HG03565 (cell line): ENCODE measurements at regions not wholly inside any gene's neighbourhood (a gene's known extent, or its start where the extent isn't known, plus 50 kb on each side); places are given as distances from the start of the nearest gene placed in this dataset.

Experiments used
- ATAC-seq: cut with Tn5 transposase; IDR thresholded peaks from one replicate; pipeline ENCODE4 v1.9.1; 2021; ENCODE audit warnings: mild to moderate bottlenecking, moderate library complexity; ENCODE audit not compliant: unreplicated experiment

GRCh38 chr3:72380711-72381493, 467.3 kb downstream of the SHQ1 start:
- ATAC-seq = no peak

GRCh38 chr3:72380193-72380592, 468.1 kb downstream of the SHQ1 start:
- no peak for ATAC-seq

- ATAC-seq = no peak
These were observed 468.6 kb downstream of the SHQ1 start for GRCh38 chr3:72379500-72380187.

GRCh38 chr3:72378287-72378686, 470.0 kb downstream of the SHQ1 start:
- ATAC-seq = no peak

GRCh38 chr3:72376956-72377710, 471.1 kb downstream of the SHQ1 start:
- ATAC-seq = no peak

GRCh38 chr3:72375237-72376076, 472.8 kb downstream of the SHQ1 start:
- ATAC-seq = peak; percentile 65

- ATAC-seq = no peak
These were observed 475.1 kb downstream of the SHQ1 start for GRCh38 chr3:72373139-72373538.

- ATAC-seq = no peak
These were observed 476.1 kb downstream of the SHQ1 start for GRCh38 chr3:72372161-72372560.

- ATAC-seq = no peak
These were observed 476.8 kb downstream of the SHQ1 start for GRCh38 chr3:72371431-72371830.

- ATAC-seq = no peak
These were observed 477.3 kb downstream of the SHQ1 start for GRCh38 chr3:72370947-72371346.

- ATAC-seq = no peak
These were observed 478.6 kb downstream of the SHQ1 start for GRCh38 chr3:72369681-72370080.

GRCh38 chr3:72368331-72368975, 479.8 kb downstream of the SHQ1 start:
- no peak for ATAC-seq

GRCh38 chr3:72361990-72362389, 486.3 kb downstream of the SHQ1 start:
- no peak for ATAC-seq

GRCh38 chr3:72359743-72360142, 488.5 kb downstream of the SHQ1 start:
- no peak for ATAC-seq

- no peak for ATAC-seq
These were observed 493.1 kb downstream of the SHQ1 start for GRCh38 chr3:72355168-72355567.

- no peak for ATAC-seq
These were observed 493.8 kb downstream of the SHQ1 start for GRCh38 chr3:72354486-72354885.

- no peak for ATAC-seq
These were observed 494.8 kb downstream of the SHQ1 start for GRCh38 chr3:72353236-72354128.

GRCh38 chr3:72352176-72352575, 496.1 kb downstream of the SHQ1 start:
- ATAC-seq = no peak

GRCh38 chr3:72351536-72351935, 496.7 kb downstream of the SHQ1 start:
- ATAC-seq = no peak
